ENCODE measurements at regions not wholly inside any gene's neighbourhood (a gene's known extent, or its start where the extent isn't known, plus 50 kb on each side); places are given as distances from the start of the nearest gene placed in this dataset.

DNA sequence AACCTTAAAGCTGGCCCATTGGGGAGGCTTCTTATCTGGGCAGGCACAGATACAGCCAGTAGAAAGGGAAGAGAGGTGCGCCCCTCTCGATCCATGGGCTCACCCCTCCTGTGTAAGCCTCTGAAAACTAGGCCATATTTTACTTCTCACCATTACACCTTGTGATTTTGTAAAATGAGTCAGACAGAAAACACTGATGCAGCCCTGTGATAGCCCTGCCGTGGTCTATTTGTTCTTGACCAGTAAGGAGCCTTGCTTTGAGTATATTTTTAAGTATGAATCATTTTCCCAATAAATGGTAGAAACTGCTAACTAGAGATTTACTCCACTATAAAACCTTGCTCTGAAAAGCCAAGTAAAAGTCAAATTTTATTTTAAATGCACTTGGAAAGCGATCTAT lies 329.8 kb upstream of the MBL2 start:
- 86 to 91% (median 87%) methylated on average over 4 of the region's 4 CpGs for WGBS, 3 donors
- DNase-seq, result no peak
- H3K27me3 ChIP-seq, result no peaks in the 10 kb centered on the region
- TF ChIP-seq, protein P1, sequence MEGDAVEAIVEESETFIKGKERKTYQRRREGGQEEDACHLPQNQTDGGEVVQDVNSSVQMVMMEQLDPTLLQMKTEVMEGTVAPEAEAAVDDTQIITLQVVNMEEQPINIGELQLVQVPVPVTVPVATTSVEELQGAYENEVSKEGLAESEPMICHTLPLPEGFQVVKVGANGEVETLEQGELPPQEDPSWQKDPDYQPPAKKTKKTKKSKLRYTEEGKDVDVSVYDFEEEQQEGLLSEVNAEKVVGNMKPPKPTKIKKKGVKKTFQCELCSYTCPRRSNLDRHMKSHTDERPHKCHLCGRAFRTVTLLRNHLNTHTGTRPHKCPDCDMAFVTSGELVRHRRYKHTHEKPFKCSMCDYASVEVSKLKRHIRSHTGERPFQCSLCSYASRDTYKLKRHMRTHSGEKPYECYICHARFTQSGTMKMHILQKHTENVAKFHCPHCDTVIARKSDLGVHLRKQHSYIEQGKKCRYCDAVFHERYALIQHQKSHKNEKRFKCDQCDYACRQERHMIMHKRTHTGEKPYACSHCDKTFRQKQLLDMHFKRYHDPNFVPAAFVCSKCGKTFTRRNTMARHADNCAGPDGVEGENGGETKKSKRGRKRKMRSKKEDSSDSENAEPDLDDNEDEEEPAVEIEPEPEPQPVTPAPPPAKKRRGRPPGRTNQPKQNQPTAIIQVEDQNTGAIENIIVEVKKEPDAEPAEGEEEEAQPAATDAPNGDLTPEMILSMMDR (IDR thresholded peaks at IDR 0.05), result no peak
- TF ChIP-seq EP300 (IDR thresholded peaks at IDR 0.05), result no peak
- TF ChIP-seq POLR2A (IDR thresholded peaks at IDR 0.05), result no peak
- no peak overlapping the region for H3K4me3 ChIP-seq
- no peaks in the 10 kb centered on the region for H3K36me3 ChIP-seq
- no peaks in the 10 kb centered on the region for H3K9me3 ChIP-seq
- intact Hi-C loops (cut with DNase I), result no loop called here
- H3K4me1 ChIP-seq (ENCODE audit: insufficient read depth), result no peaks in the 10 kb centered on the region
- no peak overlapping the region for H3K27ac ChIP-seq

DNA sequence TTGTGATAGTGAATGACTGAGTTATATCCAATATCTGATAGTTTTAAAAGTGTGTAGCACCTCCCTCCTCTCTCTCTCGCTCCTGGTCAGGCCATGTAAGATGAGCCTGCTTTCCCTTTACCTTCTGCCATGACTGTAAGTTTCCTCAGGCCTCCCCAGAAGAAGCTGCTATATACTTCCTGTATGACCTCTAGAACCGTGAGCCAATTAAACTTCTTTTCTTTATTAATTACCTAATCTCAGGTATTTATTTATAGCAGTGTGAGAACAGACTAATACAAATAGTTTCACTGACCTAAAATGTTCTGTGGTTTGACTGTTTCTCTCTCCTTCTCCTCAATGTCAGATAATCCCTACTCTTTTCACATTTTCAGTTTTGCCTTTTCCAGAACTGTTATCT lies 321.3 kb upstream of the MBL2 start:
- Histone ChIP-seq H3K36me3 (no peaks in the 10 kb centered on the region), H3K4me3 (no peak overlapping the region), H3K27ac (no peak overlapping the region), H3K9me3 (no peaks in the 10 kb centered on the region), H3K4me1 (ENCODE audit: insufficient read depth) (no peaks in the 10 kb centered on the region), H3K27me3 (no peaks in the 10 kb centered on the region)
- intact Hi-C loops (cut with DNase I), result no loop called here
- 58 to 68% (median 66%) methylated on average over 2 of the region's 2 CpGs for WGBS, 3 donors
- TF ChIP-seq POLR2A (IDR thresholded peaks at IDR 0.05) (no peak), EP300 (IDR thresholded peaks at IDR 0.05) (no peak)
- TF ChIP-seq, protein P1 (IDR thresholded peaks at IDR 0.05), result no peak
- DNase-seq, result no peak

DNA sequence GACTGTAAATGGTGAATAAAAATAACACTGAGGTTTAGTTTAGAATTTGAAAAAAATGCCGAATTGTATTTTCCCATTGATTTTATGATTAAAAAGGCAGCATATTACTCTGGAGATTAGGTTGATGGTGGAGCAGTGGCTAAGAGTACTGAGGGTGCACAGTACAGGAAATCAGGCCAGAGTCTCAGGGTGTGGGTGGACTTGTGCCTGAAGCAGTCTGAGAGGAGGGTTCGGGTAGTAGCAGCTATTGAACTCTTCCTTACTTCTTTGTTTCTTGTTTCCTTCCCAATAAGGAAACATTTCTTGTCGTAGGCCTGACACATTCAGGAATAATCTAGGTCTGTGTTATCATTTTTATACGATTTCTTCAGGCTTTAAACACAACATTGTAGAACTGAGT lies 319.0 kb upstream of the MBL2 start:
- no peak overlapping the region for H3K27ac ChIP-seq
- H3K36me3 ChIP-seq, result no peaks in the 10 kb centered on the region
- no peaks in the 10 kb centered on the region for H3K9me3 ChIP-seq
- no peak for TF ChIP-seq POLR2A (IDR thresholded peaks at IDR 0.05)
- TF ChIP-seq, protein P1 (IDR thresholded peaks at IDR 0.05), result no peak
- TF ChIP-seq EP300 (IDR thresholded peaks at IDR 0.05), result no peak
- no peaks in the 10 kb centered on the region for H3K4me1 ChIP-seq (ENCODE audit: insufficient read depth)
- DNase-seq, result no peak
- H3K4me3 ChIP-seq, result no peak overlapping the region
- intact Hi-C loops (cut with DNase I), result no loop called here
- H3K27me3 ChIP-seq, result no peaks in the 10 kb centered on the region
- WGBS, 3 donors, result 49 to 66% (median 62%) methylated on average over 4 of the region's 4 CpGs

DNA sequence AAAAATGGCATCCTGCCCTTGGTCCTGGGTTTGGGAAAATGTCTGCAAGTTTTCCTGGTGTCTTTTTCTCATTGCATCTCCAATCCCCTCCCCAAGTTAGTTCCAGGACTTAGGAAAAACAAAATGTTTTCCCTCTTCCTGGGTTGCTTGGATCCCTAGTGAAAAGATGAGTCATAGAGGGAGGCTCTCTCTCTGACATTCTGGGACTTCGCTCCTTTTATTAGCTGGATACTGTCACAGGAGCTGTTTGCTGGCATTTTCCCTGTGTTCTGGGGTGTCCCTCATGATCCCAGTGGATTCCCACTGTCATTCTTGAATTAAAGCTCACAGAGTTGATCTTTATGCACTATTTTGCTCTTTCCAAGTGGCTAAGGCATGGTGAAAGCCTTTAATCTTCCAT lies 316.4 kb upstream of the MBL2 start:
- Histone ChIP-seq H3K27ac (no peak overlapping the region), H3K4me1 (ENCODE audit: insufficient read depth) (no peaks in the 10 kb centered on the region), H3K4me3 (no peak overlapping the region), H3K27me3 (no peaks in the 10 kb centered on the region), H3K9me3 (no peaks in the 10 kb centered on the region), H3K36me3 (no peaks in the 10 kb centered on the region)
- TF ChIP-seq EP300 (IDR thresholded peaks at IDR 0.05), result no peak
- TF ChIP-seq, protein P1 (IDR thresholded peaks at IDR 0.05), result no peak
- TF ChIP-seq POLR2A (IDR thresholded peaks at IDR 0.05), result no peak
- no peak for DNase-seq
- intact Hi-C loops (cut with DNase I), result no loop called here
- WGBS, 3 donors, result 64 to 88% (median 77%) methylated on average over 1 of the region's 1 CpG

DNA sequence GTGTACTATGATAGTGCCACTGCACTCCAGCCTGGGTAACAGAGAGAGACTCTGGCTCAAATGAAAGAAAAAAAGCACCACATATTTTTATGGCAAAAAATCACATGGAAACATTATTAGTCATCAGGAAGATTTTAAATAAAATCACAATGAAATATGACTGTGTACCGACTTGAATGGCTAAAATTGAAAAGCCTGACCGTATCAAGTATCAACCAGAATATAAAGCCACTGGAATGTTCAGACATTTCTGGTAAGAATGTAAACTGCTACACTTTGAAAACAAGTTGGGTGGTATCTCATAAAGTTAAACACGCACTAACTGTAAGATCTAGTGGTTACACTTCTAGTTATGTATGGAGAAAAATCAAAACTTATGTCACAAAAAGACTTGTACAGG lies 306.7 kb upstream of the MBL2 start:
- intact Hi-C loops (cut with DNase I), result no loop called here
- no peak for DNase-seq
- no peak overlapping the region for H3K4me3 ChIP-seq
- H3K9me3 ChIP-seq, result no peaks in the 10 kb centered on the region
- 45 to 61% (median 49%) methylated on average over 3 of the region's 3 CpGs for WGBS, 3 donors
- TF ChIP-seq, protein P1 (IDR thresholded peaks at IDR 0.05), result no peak
- no peak for TF ChIP-seq EP300 (IDR thresholded peaks at IDR 0.05)
- TF ChIP-seq POLR2A (IDR thresholded peaks at IDR 0.05), result no peak
- no peaks in the 10 kb centered on the region for H3K36me3 ChIP-seq
- no peaks in the 10 kb centered on the region for H3K27me3 ChIP-seq
- no peak overlapping the region for H3K27ac ChIP-seq
- no peaks in the 10 kb centered on the region for H3K4me1 ChIP-seq (ENCODE audit: insufficient read depth)
